ENCODE measurements at regions not wholly inside any gene's neighbourhood (a gene's known extent, or its start where the extent isn't known, plus 50 kb on each side); places are given as distances from the start of the nearest gene placed in this dataset.
A peak's percentile ranks its signal among the peaks of the same experiment; 100 is the strongest.

DNA sequence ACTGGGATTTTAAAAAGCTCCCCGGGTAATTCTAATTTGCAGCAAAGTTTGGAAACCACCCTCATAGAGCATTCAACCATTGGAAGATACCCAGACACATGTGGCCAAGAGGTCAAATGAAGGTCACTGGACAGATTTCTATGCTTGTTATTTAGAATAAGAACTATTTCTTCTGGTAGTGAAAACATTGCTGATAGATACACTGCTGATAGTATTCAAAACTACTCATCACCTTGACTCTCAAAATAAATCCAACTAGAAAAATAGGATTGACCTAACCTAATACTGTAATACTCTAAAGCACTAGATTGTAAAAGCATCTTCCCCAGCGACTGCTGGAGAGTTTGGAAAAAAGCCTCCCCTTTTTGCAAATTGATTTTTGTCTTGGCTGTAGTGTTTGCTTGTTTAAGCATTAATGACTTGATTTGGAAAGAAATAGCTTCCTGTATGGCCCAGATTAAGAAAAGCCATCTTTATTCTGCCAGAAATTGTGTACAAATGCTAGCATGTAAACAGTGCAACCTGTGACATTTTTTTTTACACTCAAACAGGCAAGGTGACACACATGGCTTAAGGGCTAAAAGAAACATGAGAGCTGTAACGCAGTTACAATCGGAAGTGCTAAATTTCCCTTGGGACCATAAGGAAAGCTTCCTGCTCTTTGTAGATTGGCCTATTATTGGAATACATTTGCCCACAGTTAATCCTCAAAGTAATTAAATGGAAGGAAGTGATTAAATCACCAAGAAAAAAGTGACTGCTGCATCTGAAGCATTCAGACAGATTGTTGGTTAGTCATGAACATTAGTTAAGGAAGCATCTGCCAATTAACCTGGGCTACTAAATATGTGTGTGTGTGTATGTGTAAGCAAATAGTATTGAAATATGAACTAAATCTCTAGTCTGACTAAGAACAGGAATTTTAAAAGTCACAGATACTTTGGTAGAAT lies 356.5 kb upstream of the ATP2B1 start:
- DNase-seq (ENCODE audit: low spot score): no peak
- TF ChIP-seq, protein P1, sequence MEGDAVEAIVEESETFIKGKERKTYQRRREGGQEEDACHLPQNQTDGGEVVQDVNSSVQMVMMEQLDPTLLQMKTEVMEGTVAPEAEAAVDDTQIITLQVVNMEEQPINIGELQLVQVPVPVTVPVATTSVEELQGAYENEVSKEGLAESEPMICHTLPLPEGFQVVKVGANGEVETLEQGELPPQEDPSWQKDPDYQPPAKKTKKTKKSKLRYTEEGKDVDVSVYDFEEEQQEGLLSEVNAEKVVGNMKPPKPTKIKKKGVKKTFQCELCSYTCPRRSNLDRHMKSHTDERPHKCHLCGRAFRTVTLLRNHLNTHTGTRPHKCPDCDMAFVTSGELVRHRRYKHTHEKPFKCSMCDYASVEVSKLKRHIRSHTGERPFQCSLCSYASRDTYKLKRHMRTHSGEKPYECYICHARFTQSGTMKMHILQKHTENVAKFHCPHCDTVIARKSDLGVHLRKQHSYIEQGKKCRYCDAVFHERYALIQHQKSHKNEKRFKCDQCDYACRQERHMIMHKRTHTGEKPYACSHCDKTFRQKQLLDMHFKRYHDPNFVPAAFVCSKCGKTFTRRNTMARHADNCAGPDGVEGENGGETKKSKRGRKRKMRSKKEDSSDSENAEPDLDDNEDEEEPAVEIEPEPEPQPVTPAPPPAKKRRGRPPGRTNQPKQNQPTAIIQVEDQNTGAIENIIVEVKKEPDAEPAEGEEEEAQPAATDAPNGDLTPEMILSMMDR (conservative IDR thresholded peaks at IDR 0.05; ENCODE audit: low read depth): no peak
- H3K27ac ChIP-seq: no peak overlapping the region
- ChIA-PET POLR2A (ENCODE audit: low non-redundant PET) (no interaction called here), CTCF (no interaction called here)

DNA sequence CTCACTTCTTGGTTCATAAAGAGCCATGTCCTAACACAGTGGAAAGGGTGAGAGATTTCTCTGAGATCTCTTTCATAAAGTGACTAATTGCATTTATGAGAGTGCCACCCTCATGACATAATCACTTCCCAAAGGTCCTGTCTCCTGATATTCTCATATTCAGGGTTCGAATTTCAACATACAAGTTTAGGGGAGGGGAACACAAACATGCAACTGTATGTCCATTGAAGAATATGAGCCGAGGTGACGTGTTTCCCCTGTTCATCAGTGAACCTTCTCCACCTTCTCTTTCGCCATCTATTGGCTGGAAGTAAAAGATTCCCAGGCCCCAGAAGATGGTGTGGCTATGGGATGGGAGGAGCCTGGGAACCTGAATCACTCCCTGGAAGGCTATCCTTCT lies 354.2 kb upstream of the ATP2B1 start:
- ChIA-PET CTCF (no interaction called here), POLR2A (ENCODE audit: low non-redundant PET) (no interaction called here)
- TF ChIP-seq, protein P1 (conservative IDR thresholded peaks at IDR 0.05; ENCODE audit: low read depth): no peak
- no peak overlapping the region for H3K27ac ChIP-seq
- DNase-seq (ENCODE audit: low spot score): peak; percentile 25

DNA sequence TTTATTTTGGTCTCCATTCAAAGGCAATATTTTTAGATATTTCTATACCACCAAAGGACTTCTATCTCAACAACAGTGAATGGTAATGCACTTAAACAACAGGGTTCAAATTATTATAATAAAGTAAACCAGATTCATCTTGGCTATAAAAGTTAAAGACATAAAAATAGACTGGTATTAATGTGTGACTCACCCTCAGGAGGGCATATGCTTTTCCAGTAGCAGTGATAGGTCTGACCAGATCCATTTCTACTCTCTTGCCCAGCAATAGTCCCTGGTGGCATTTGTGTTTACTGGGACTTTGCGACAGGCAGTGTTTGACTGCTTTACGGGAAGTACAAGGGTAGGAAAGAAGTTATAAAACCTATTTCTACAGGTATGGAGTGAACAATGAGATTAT lies 353.2 kb upstream of the ATP2B1 start:
- ChIA-PET POLR2A (ENCODE audit: low non-redundant PET) (no interaction called here), CTCF (no interaction called here)
- no peak overlapping the region for H3K27ac ChIP-seq
- TF ChIP-seq, protein P1 (conservative IDR thresholded peaks at IDR 0.05; ENCODE audit: low read depth): no peak
- no peak for DNase-seq (ENCODE audit: low spot score)

- no peak overlapping the region for H3K27ac ChIP-seq
- TF ChIP-seq, protein P1 (conservative IDR thresholded peaks at IDR 0.05; ENCODE audit: low read depth): no peak
- ChIA-PET CTCF (interaction anchor here (0.7 kb wide), 1 partner anchor 170 kb away, joined by 3 read pairs; no protein-coding TSS in a partner anchor), POLR2A (ENCODE audit: low non-redundant PET) (no interaction called here)
- DNase-seq (ENCODE audit: low spot score): no peak
Observed at GRCh38 chr12:90060031-90060430, 351.4 kb upstream of the ATP2B1 start.

DNA sequence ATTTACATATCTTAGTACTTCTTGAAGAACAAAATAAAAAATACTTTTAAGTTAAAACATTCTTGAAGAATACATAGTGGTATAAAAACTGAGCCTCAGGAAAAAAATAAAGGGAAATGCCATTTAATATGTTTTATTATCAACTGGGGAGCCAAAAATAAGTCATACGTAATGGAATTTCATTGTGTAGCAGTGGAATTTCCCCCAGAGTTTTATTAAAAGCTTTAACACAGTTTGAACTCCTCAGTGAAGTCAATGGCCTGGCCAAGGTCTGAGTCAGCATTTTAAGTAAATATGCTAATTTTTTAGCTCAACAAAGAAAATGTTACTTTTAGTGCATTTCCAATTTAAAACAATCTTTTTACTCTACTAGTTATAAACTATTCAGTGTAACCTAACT lies 350.1 kb upstream of the ATP2B1 start:
- TF ChIP-seq, protein P1 (conservative IDR thresholded peaks at IDR 0.05; ENCODE audit: low read depth): no peak
- peak; percentile 4 for DNase-seq (ENCODE audit: low spot score)
- H3K27ac ChIP-seq: no peak overlapping the region
- CTCF ChIA-PET: interaction anchor here (0.7 kb wide), 1 partner anchor 14 kb away, joined by 3 read pairs; no protein-coding TSS in a partner anchor
- POLR2A ChIA-PET (ENCODE audit: low non-redundant PET): no interaction called here

DNA sequence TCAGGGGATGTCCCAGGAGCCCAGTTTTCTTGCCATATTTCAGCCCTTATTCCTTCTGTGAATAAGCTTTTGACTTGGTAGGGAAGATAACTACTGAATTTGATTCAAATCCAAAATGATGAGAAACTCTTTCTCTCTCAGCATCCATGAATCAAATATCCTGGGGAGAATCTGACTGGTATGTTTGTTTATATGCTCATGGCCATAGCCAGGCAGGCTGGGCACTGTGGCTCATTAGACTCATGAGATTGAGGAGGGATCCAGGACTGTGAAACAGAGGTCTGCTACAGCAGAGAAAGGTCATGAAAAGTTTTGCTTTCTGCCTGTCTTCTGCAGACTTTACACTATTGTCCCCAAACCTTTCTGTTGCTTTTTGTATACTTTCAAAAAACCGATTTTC lies 346.4 kb upstream of the ATP2B1 start:
- DNase-seq (ENCODE audit: low spot score): no peak
- POLR2A ChIA-PET (ENCODE audit: low non-redundant PET): no interaction called here
- no peak overlapping the region for H3K27ac ChIP-seq
- CTCF ChIA-PET: no interaction called here
- TF ChIP-seq, protein P1 (conservative IDR thresholded peaks at IDR 0.05; ENCODE audit: low read depth): no peak
